ENCODE measurements at regions not wholly inside any gene's neighbourhood (a gene's known extent, or its start where the extent isn't known, plus 50 kb on each side); places are given as distances from the start of the nearest gene placed in this dataset.

DNA sequence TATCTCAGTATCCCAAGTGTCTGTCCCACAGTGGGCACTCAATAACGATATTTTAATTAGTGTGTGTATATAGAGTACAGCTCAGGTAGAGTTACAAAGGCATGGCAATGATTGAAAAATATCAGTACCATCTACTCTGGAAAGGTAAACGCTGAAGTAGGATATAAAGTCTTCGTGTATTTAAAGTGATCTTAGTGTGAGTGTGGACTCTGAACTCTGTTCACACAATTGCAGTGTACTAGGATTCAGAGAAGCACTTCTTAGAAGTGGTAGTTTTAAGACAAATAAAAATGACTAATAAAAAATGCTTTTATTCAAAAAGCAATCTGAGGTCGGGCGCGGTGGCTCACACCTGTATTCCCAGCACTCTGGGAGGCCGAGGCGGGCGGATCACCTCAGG lies 62.9 kb upstream of the RAP2B start (continued):
- no peak for TF ChIP-seq MXI1 (IDR thresholded peaks at IDR 0.05; ENCODE audit: low read depth, low read length)
- TF ChIP-seq, protein P1, sequence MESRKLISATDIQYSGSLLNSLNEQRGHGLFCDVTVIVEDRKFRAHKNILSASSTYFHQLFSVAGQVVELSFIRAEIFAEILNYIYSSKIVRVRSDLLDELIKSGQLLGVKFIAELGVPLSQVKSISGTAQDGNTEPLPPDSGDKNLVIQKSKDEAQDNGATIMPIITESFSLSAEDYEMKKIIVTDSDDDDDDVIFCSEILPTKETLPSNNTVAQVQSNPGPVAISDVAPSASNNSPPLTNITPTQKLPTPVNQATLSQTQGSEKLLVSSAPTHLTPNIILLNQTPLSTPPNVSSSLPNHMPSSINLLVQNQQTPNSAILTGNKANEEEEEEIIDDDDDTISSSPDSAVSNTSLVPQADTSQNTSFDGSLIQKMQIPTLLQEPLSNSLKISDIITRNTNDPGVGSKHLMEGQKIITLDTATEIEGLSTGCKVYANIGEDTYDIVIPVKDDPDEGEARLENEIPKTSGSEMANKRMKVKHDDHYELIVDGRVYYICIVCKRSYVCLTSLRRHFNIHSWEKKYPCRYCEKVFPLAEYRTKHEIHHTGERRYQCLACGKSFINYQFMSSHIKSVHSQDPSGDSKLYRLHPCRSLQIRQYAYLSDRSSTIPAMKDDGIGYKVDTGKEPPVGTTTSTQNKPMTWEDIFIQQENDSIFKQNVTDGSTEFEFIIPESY (IDR thresholded peaks at IDR 0.05; ENCODE audit: borderline replicate concordance, low read depth): no peak

GRCh38 chr3:153103406-153103945 lies 58.5 kb upstream of the RAP2B start:
- ChIA-PET CTCF (interaction anchor here (1.0 kb wide), 1 partner anchor 62 kb away, joined by 3 read pairs; no protein-coding TSS in a partner anchor), POLR2A (no interaction called here)
- TF ChIP-seq GABPA (IDR thresholded peaks at IDR 0.05; ENCODE audit: low read depth): no peak
- TF ChIP-seq, protein P1 (IDR thresholded peaks at IDR 0.05; ENCODE audit: borderline replicate concordance, low read depth): no peak
- no peak for TF ChIP-seq RFX5 (IDR thresholded peaks at IDR 0.05; ENCODE audit: low read length)
- no peak for TF ChIP-seq FOXJ3 (CRISPR knock-in tag; IDR thresholded peaks at IDR 0.05)
- no peak for TF ChIP-seq FOXM1 (IDR thresholded peaks at IDR 0.05; ENCODE audit: low read depth)
- no peak for TF ChIP-seq ELF1 (IDR thresholded peaks at IDR 0.05)
- no peak for TF ChIP-seq EP300 (IDR thresholded peaks at IDR 0.05; ENCODE audit: borderline replicate concordance in 1 of 2, low read depth in 1 of 2, low read length in 1 of 2)
- TF ChIP-seq POLR2AphosphoS5 (IDR thresholded peaks at IDR 0.05; ENCODE audit: low read depth, low read length): no peak
- no peak for TF ChIP-seq USF2 (IDR thresholded peaks at IDR 0.05; ENCODE audit: borderline replicate concordance, low read depth, low read length)
- no peak for TF ChIP-seq GATA2 (CRISPR knock-in tag; IDR thresholded peaks at IDR 0.05)
- TF ChIP-seq RCOR1 (IDR thresholded peaks at IDR 0.05; ENCODE audit: low read length): no peak
- no peak for TF ChIP-seq CTCF (IDR thresholded peaks at IDR 0.05)
- no peak for TF ChIP-seq RXRA (IDR thresholded peaks at IDR 0.05; ENCODE audit: borderline replicate concordance, low read depth)
- no peaks in the 10 kb centered on the region for H3K4me1 ChIP-seq (ENCODE audit: control insufficient read depth in 1 of 2, insufficient read depth in 2 of 2, low read depth in 1 of 2, low read length in 1 of 2)
- H3K9me3 ChIP-seq: no peaks in the 10 kb centered on the region
- 0 out of 2 replicates have a peak overlapping the region, but pooled peaks have one; percentile 6 for H2AFZ ChIP-seq (ENCODE audit: low read depth)
- H3K9me2 ChIP-seq: no peaks in the 10 kb centered on the region
- 53% methylated on average over 2 of the region's 2 CpGs for WGBS (ENCODE audit: low lambda C conversion rate)
- H3K4me2 ChIP-seq: no peak overlapping the region
- H3F3A ChIP-seq (replicated peaks; ENCODE audit: insufficient read depth): no peaks in the 10 kb centered on the region
- no peak for DNase-seq
- H3K9ac ChIP-seq: no peak overlapping the region
- no peaks in the 10 kb centered on the region for H3K79me2 ChIP-seq (ENCODE audit: insufficient read depth)
- H3K36me3 ChIP-seq (replicated peaks in 1 of 2; ENCODE audit: control insufficient read depth in 1 of 2, insufficient read depth in 2 of 2, low read length in 1 of 2): no peaks in the 10 kb centered on the region
- no peaks in the 10 kb centered on the region for H3K27me3 ChIP-seq (ENCODE audit: insufficient read depth)
- no peak overlapping the region for H3K4me3 ChIP-seq (ENCODE audit: low read depth in 2 of 2, low read length in 1 of 2)
- H4K20me1 ChIP-seq (ENCODE audit: insufficient read depth): no peaks in the 10 kb centered on the region
- no peak overlapping the region for H3K27ac ChIP-seq (ENCODE audit: low read depth in 2 of 2, low read length in 1 of 2)

Data from SK-N-SH (cell line).